ENCODE measurements at regions not wholly inside any gene's neighbourhood (a gene's known extent, or its start where the extent isn't known, plus 50 kb on each side); places are given as distances from the start of the nearest gene placed in this dataset.

DNA sequence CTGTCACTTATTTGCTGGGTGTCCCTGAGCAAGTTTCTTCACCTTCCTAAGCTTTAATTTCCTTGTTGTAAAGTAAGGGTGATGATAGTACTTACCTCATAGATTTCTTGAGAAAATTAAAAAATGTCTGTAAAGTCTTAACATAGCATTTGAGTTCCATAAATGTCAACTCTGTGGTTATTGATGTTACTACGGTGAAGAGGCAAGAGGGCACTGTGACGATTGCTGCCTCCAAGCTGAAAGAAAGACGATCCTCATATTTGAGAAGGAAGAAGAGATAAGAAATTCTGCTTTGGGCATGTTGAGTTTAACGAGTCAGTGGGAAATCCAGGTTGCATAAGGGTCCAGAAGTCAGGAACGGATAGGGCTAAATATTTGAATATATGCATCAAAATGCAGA, 240.8 kb upstream of the ZPLD1 start:
- TF ChIP-seq, protein P1, sequence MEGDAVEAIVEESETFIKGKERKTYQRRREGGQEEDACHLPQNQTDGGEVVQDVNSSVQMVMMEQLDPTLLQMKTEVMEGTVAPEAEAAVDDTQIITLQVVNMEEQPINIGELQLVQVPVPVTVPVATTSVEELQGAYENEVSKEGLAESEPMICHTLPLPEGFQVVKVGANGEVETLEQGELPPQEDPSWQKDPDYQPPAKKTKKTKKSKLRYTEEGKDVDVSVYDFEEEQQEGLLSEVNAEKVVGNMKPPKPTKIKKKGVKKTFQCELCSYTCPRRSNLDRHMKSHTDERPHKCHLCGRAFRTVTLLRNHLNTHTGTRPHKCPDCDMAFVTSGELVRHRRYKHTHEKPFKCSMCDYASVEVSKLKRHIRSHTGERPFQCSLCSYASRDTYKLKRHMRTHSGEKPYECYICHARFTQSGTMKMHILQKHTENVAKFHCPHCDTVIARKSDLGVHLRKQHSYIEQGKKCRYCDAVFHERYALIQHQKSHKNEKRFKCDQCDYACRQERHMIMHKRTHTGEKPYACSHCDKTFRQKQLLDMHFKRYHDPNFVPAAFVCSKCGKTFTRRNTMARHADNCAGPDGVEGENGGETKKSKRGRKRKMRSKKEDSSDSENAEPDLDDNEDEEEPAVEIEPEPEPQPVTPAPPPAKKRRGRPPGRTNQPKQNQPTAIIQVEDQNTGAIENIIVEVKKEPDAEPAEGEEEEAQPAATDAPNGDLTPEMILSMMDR (IDR thresholded peaks at IDR 0.05) = no peak
- TF ChIP-seq POLR2A (IDR thresholded peaks at IDR 0.05) = no peak
